Stimulated activated naive CD8-positive, alpha-beta T cell treated with anti-CD3 and anti-CD28 coated beads, Interleukin-15, amount 100 ng/mL, for 72 hours (primary cell): ENCODE measurements at regions not wholly inside any gene's neighbourhood (a gene's known extent, or its start where the extent isn't known, plus 50 kb on each side); places are given as distances from the start of the nearest gene placed in this dataset.
"Not testable (repeated sequence)": the region's sequence is repeated elsewhere in the genome, so short reads cannot be mapped to it uniquely, and the experiment has no call there.

Experiments
- ATAC-seq: fragments of 150-1000 bp; cut with Tn5 transposase; 2 replicates; pipeline ENCODE4 v1.10.0; 2021; ENCODE audit warnings: mild to moderate bottlenecking, moderate library complexity
- DNase-seq, 2 donors: peaks; one replicate each; pipeline ENCODE4 v3.0.0; 2021 to 2022
- H3K27ac Mint-ChIP-seq, 2 donors: one replicate each; pipeline ENCODE4 v1.8.0; 2022; ENCODE audit warnings: mild to moderate bottlenecking in 2 of 2, mixed read lengths in 2 of 2, moderate library complexity in 2 of 2
- H3K27me3 Mint-ChIP-seq: one replicate; pipeline ENCODE4 v1.8.0; 2022; ENCODE audit warnings: mixed read lengths
- H3K4me1 Mint-ChIP-seq: one replicate; pipeline ENCODE4 v1.8.0; 2022; ENCODE audit warnings: mild to moderate bottlenecking, mixed read lengths
- H3K4me3 Mint-ChIP-seq, 2 donors: one replicate each; pipeline ENCODE4 v1.8.0; 2022; ENCODE audit warnings: mild to moderate bottlenecking in 2 of 2, mixed read lengths in 2 of 2, moderate library complexity in 1 of 2
- H3K9me3 Mint-ChIP-seq, 2 donors: one replicate each; pipeline ENCODE4 v1.8.0; 2022; ENCODE audit warnings: mixed read lengths in 2 of 2

DNA sequence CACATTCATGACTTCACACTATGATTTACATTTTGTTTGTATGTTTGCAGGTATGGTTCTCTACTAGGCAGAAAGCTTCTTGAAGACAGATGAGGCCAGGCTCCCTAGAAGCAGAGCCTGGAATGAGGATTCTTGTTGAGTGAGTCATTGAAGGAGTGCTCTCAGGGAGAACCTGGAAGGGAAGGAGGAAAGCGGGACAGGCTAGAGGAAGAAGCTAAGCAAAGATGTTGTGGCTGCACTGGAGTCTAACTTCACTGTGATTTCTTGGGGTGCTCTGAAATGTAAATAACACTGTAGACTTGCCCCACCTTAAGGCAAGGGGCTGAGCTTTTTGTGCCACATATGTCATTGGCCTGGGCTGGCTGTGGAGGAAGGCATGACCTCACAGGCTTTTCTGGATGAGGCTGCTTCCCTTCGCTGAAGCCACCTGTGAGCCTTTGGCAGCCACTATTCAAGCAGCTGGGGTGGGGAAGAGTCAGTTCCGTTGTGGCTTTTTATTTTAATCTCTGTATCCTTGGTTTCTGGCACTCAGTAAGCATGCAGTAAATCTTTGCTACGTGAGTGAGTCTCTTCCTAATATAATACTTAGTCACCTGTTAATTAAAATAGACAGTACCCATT, 307.3 kb downstream of the SV2B start:
- H3K27ac Mint-ChIP-seq: no peak overlapping the region
- peak; percentile 40 for ATAC-seq

DNA sequence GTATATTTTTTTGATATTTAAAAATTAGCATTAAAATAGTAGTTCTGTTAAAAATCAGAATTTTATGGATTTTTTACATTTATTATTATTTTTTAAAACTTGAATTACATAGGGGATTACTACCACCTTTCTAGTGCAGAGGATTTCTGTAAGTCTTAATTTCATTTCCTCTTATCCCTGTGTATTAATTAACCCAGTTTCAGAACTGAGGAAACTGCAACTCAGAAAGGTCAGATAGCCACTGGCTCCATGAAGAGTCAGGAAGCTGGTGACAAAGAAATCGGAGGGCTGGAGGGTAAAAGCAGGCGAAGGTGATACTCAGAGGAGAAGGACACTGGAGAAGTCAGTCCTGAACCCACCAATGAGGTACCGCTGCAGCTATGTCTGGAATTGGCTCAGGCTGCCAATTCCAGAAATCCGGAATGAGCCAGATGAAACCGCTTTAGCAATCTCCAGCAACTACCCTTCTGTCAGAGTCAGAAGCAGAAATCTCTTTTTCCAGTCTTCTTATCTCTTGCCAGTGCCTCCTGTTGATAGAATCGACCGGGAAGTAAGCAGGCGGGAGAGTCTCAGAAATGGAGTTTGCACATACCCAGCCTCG, 308.5 kb downstream of the SV2B start:
- Mint-ChIP-seq H3K4me3 (no peak overlapping the region), H3K9me3 (peaks cover 0 to 11% of the 10 kb centered on the region in 2 donors), H3K4me1 (peaks cover 13% of the 10 kb centered on the region), H3K27ac (no peak overlapping the region), H3K27me3 (no peaks in the 10 kb centered on the region)
- DNase-seq (no peak), ATAC-seq (no peak)

More for the DNA sequence above, 307.3 kb downstream of the SV2B start:
- H3K4me3 Mint-ChIP-seq: no peak overlapping the region
- H3K27me3 Mint-ChIP-seq: no peaks in the 10 kb centered on the region
- DNase-seq: no peak
- H3K9me3 Mint-ChIP-seq: peaks cover 0 to 11% of the 10 kb centered on the region in 2 donors
- H3K4me1 Mint-ChIP-seq: peaks cover 13% of the 10 kb centered on the region

DNA sequence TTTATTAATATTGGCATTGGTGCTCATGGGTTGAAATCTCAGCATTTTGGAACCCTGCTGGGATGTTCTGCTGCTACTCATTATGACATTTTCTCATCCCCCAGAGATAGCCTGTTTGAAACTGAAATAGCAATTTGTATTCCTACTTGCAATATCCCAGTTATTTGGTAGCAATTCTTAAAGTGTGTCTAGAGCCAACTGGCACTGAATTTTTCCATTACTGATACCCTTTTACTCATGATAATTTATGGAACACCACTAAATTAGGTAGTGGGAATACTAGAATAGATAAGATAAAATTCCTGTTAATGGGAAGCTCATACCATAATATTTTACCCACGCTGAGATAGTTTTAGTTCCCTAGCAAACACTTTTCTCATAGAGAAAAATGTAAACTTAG, 309.3 kb downstream of the SV2B start:
- Mint-ChIP-seq H3K9me3 (peaks cover 0 to 11% of the 10 kb centered on the region in 2 donors), H3K4me1 (peaks cover 13% of the 10 kb centered on the region), H3K27ac (no peak overlapping the region), H3K4me3 (no peak overlapping the region), H3K27me3 (no peaks in the 10 kb centered on the region)
- no peak for DNase-seq
- no peak for ATAC-seq

DNA sequence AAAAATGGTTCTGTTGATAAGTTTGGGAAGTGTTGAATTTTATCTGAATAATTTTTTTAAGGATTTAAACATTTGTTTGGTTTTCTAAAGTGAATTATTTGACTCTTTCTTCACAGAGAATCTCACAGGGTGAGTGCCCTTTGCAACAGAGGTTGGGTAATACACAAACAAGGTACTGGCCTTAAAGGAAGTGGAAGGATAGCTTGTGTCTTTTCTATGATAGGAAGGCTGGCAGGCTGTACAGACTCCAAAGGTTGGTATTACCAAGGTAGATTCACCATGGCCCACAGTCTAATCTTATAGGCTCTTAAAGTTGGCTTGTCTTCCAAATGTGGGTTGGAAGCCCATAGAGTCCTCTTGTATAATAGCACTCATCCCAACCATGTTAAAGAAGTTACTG, 311.5 kb downstream of the SV2B start:
- Mint-ChIP-seq H3K27ac (no peak overlapping the region), H3K27me3 (no peaks in the 10 kb centered on the region), H3K4me1 (peaks cover 13% of the 10 kb centered on the region), H3K4me3 (no peak overlapping the region), H3K9me3 (peaks cover 0 to 11% of the 10 kb centered on the region in 2 donors)
- ATAC-seq (no peak), DNase-seq (no peak)

DNA sequence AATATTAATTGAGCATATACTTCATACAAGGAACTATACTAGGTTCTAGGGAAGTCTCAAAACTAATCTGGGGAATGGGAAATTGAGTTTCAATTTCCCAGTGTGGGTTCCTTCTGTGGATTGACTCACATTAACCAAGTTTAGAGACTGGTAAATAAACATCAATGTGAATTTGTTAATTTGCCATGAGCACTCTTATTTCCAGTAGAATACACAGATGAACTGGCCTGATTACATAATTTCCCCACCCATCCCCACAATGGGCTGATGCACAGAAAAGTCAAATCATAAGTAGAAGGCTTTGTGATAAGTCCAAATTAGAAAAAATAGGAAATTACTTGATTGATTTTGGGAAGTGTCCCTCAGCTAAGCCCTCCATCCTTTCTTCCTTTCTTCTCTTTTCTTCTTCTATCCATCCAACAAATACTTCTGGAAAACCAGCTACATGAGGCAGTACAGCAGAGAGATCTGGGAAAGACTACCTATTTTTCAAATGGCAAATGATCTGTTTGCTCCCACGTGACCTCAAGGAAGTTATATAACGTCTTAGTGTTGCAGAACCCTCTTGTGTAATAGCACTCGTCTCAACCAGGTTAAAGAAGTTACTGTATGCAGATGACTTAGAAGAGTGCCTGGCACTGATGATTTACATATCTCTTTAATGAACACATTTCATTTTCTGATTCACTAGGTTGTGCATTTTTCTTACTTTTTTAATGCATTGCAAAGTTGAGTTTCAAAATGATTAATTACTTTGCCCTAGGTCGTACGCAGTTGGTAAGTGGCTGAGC, 312.3 kb downstream of the SV2B start:
- no peak for DNase-seq
- H3K9me3 Mint-ChIP-seq: peaks cover 0 to 11% of the 10 kb centered on the region in 2 donors
- no peak for ATAC-seq
- H3K4me3 Mint-ChIP-seq: no peak overlapping the region
- H3K27me3 Mint-ChIP-seq: no peaks in the 10 kb centered on the region
- H3K4me1 Mint-ChIP-seq: peaks cover 9% of the 10 kb centered on the region
- no peak overlapping the region for H3K27ac Mint-ChIP-seq

DNA sequence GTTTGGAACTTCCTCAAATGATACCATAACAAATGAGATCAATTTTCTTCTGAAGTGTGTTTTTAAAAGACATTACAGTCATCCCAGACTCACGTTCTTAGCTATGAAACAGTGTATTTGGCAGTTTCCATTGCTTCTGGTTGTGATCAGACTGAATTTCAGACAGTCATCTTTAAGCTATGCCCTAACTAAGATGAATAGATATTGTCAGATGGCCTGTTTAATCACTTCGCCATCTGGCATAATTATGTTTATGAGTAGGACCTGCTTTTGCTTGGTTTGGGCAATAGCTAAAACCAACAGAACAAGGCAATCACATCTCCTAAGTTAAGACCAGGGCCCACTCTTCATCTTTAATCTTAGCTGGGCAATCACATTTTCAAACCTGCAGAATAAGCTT, 313.1 kb downstream of the SV2B start:
- H3K4me3 Mint-ChIP-seq: no peak overlapping the region
- peaks cover under 1% of the 10 kb centered on the region for H3K4me1 Mint-ChIP-seq
- no peak overlapping the region for H3K27ac Mint-ChIP-seq
- peaks cover 0 to 11% of the 10 kb centered on the region in 2 donors for H3K9me3 Mint-ChIP-seq
- ATAC-seq (no peak), DNase-seq (no peak)
- no peaks in the 10 kb centered on the region for H3K27me3 Mint-ChIP-seq

DNA sequence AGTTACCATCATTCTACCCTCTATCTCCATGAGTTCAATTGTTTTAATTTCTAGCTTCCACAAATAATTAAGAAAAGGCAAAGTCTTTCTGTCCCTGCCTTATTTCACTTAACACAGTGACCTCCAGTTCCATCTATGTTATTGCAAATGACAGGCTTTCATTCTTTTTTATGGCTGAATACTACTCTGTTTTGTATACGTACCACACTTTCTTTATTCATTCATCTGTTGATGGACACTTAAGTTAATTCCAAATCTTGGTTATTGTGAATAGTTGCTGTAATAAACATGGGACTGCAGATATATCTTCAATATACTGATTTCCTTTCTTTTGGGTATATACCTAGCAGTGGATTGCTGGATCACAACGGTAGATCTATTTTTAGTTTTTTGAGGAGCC, 314.1 kb downstream of the SV2B start:
- Mint-ChIP-seq H3K4me1 (no peaks in the 10 kb centered on the region), H3K27me3 (no peaks in the 10 kb centered on the region), H3K27ac (no peak overlapping the region), H3K4me3 (no peak overlapping the region), H3K9me3 (peaks cover 0 to 11% of the 10 kb centered on the region in 2 donors)
- no peak for ATAC-seq
- no peak for DNase-seq

DNA sequence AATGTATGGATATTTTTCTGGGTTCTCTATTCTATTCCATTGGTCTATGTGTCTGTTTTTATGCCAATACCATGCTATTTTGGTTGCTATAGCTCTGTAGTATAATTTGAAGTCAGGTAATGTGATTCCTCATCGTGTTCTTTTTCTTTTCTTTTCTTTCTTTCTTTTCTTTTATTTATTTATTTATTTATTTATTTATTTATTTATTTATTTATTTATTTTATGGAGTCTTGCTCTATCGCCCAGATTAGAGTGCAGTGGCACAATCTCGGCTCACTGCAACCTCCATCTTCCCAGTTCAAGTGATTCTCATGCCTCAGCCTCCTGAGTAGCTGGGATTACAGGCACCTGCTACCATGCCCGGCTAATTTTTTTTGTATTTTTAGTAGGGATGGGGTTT, 315.2 kb downstream of the SV2B start:
- H3K9me3 Mint-ChIP-seq: peaks cover 4 to 10% of the 10 kb centered on the region in 2 donors
- not testable (repeated sequence) for H3K4me3 Mint-ChIP-seq, H3K27me3 Mint-ChIP-seq, ATAC-seq, DNase-seq, H3K27ac Mint-ChIP-seq, H3K4me1 Mint-ChIP-seq

DNA sequence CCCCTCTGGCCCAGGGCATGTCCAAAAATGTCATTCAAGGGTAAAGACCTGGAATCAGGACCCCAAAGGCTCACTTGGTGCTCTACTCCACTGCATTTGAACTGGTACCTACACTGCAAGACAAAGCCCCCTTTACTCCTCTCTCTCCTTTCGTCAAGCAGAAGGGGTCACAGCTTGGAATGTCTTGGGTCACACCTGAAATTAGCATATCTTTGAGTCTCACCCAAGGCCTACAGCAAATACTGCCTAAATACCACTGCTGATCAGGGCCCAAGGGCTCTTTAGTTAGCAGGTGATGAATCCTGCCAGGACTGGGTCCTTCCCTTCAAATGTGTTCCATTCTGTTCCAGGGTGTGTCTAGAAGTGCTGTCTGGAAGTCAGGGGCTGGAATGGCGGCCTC, 320.6 kb downstream of the SV2B start:
- ATAC-seq: no peak
- no peak for DNase-seq
- Mint-ChIP-seq H3K9me3 (peaks cover 0 to 4% of the 10 kb centered on the region in 2 donors), H3K27ac (no peak overlapping the region), H3K4me3 (no peak overlapping the region), H3K4me1 (peaks cover 13% of the 10 kb centered on the region), H3K27me3 (no peaks in the 10 kb centered on the region)

DNA sequence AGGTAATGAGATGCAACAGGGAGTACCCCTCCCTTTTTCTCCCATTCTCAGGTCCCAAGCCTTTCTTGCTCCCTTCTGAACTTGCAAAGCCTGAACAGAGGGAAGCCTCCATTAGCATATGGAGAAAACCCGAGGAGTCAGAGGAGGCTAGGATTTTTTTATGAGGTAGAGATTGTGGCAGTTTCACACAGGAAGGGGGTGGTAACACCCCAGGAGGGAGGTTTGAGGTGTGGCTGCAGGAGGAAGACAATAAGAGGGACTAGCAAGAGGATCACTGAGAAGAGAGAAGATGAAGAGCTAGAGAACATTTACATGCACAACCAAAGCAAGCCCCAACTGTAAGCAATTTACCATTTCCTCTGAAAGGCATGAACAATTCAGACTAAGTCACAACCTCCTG, 322.7 kb downstream of the SV2B start:
- H3K27ac Mint-ChIP-seq: peak overlapping the region in 1 of 2 donors; percentile 12
- DNase-seq: no peak
- H3K27me3 Mint-ChIP-seq: no peaks in the 10 kb centered on the region
- H3K4me3 Mint-ChIP-seq: no peak overlapping the region
- H3K9me3 Mint-ChIP-seq: peaks cover 0 to 4% of the 10 kb centered on the region in 2 donors
- ATAC-seq: peak; percentile 72
- H3K4me1 Mint-ChIP-seq: peaks cover 13% of the 10 kb centered on the region

DNA sequence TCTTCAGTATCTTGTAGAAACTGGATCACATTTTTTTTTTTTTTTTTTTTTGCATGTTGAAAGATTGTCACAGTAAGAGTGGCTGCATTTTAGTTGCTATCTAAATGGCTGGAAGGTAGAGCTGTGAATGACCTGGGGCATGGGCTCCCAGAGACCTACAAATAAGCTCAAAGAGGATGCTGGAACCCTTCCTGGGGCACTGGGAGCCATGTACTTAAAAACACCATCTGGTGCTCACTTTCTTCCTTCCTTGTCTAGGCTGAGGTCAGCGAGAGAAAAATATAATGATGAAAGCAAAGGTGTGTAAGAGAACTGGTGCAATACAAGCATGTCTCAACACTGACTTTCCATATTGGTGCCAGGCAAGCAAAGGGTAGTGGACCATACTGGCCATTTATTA, 323.9 kb downstream of the SV2B start:
- H3K9me3 Mint-ChIP-seq: peaks cover 0 to 4% of the 10 kb centered on the region in 2 donors
- ATAC-seq (no peak), DNase-seq (no peak)
- no peak overlapping the region for H3K27ac Mint-ChIP-seq
- H3K4me1 Mint-ChIP-seq: peaks cover 13% of the 10 kb centered on the region
- H3K27me3 Mint-ChIP-seq: no peaks in the 10 kb centered on the region
- H3K4me3 Mint-ChIP-seq: no peak overlapping the region

DNA sequence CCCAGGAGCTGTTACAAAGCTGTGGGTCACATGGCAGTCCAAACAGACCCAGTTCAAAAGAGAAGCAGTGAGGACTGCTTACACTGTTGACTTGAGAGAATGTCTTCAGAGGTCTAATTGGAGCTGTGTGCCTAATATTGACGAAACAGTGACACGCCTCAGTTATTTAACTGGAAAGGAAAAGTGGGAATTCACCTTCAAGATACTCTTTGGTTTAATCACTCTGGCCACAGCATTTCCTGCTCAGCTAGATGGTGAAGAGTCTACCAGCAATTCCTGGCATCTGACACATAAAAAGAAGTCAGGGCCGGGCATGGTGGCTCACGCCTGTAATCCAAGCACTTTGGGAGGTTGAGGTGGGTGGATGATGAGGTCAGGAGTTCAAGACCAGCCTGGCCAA, 326.4 kb downstream of the SV2B start:
- H3K9me3 Mint-ChIP-seq: no peaks in the 10 kb centered on the region
- H3K4me3 Mint-ChIP-seq: no peak overlapping the region
- peak in 1 of 2 donors; percentile 31 for DNase-seq
- peaks cover 13% of the 10 kb centered on the region for H3K4me1 Mint-ChIP-seq
- ATAC-seq: peak; percentile 72
- no peak overlapping the region for H3K27ac Mint-ChIP-seq
- H3K27me3 Mint-ChIP-seq: no peaks in the 10 kb centered on the region

DNA sequence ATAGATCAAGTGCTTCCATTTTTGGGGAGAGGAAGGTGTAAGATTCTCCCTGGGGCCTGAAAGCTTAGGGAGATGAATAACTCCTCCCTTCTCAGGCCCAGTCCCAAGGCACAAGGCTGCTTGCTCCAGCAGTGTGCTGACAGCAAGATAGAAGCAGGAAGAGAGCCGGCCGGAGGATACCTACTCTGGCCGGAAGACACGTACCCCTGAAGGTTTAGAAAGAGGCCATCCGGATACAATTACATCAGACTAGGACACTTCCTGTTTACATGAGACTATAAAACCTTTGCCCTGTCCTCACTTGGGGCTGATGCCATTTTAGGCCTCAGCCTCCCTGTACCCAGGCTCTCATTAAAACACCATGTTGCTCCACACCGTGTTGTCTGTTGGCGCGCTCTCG, 329.9 kb downstream of the SV2B start:
- Mint-ChIP-seq H3K4me1 (no peaks in the 10 kb centered on the region), H3K27ac (no peak overlapping the region), H3K4me3 (no peak overlapping the region), H3K9me3 (no peaks in the 10 kb centered on the region), H3K27me3 (no peaks in the 10 kb centered on the region)
- DNase-seq: no peak
- ATAC-seq: no peak

DNA sequence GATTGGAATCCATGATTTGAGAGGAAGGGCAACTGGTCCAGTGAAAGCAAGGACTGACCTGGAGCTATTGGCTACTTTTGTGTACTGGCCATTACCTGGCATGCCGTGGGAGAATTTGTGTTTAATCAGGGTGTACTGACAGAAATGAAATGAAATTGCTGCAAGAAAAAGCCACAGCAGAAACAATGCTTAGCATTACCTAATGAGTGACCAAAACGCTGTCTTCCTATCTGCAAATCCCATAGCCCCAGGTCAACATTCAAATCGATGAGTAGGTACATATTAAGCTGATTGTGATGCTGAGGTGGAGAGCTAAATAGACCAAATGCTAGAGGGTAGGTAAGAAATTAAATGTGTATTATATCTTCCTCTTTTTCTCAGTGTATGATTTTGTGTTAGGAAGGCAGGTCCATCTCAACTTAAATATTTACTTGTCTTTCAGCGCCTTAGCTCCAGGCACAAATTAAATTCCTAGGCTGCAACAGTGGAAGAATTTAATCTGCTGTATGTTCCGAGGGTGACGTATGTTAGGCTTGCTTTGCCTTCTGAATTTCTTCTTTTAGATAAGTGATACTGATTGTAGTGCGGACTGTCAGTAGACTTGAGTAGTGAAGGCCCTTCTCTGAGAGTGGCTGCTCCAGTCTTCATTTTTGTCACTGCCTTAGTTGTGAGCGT, 331.1 kb downstream of the SV2B start:
- no peak for ATAC-seq

DNA sequence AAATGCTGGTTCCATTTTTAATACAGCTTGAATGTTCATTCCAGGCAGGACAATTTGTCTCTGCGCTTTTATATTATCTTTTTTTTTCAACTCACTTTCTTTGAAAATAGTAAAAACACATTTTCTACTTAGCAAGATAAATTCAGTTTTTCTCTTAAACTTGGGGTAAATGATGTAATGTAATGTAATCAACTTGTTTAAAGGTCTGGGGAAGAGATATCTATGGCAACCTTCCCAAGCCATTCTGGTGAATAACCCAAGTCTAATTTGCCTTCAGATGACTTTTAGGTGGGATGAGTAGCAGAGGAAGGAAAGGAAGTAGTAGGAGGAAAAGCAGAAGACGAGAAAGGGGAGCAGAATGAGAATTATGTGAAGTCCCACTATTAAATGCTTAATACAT, 335.1 kb downstream of the SV2B start:
- ATAC-seq (no peak), DNase-seq (no peak)
- Mint-ChIP-seq H3K9me3 (peaks cover 4 to 8% of the 10 kb centered on the region in 2 donors), H3K4me3 (no peak overlapping the region), H3K27ac (no peak overlapping the region), H3K27me3 (no peaks in the 10 kb centered on the region), H3K4me1 (no peaks in the 10 kb centered on the region)

More for the DNA sequence above, 331.1 kb downstream of the SV2B start:
- no peaks in the 10 kb centered on the region for H3K9me3 Mint-ChIP-seq
- no peak overlapping the region for H3K27ac Mint-ChIP-seq
- H3K27me3 Mint-ChIP-seq: no peaks in the 10 kb centered on the region
- no peak overlapping the region for H3K4me3 Mint-ChIP-seq
- DNase-seq: no peak
- H3K4me1 Mint-ChIP-seq: no peaks in the 10 kb centered on the region

DNA sequence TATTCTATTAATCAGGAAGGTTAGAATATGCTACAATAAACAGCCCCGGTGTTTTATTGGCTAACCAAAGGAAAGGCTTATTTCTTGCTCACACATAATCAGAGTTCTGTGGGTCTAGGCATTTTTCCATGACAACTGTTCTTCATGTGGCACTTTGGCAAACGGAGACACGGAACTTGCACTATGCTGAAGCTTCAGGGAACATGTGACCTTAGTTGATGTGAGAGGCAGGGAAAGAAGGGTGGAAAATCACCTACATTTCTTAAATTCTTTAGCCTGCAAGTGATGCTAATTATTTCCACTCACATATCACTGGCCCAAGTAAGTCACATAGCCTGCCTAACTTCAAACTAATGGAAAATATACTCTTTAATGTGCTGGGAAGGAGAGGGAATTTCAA, 344.6 kb downstream of the SV2B start:
- H3K27ac Mint-ChIP-seq: no peak overlapping the region
- no peaks in the 10 kb centered on the region for H3K4me1 Mint-ChIP-seq
- ATAC-seq: no peak
- DNase-seq: no peak
- peaks cover 10 to 19% of the 10 kb centered on the region in 2 donors for H3K9me3 Mint-ChIP-seq
- no peaks in the 10 kb centered on the region for H3K27me3 Mint-ChIP-seq
- no peak overlapping the region for H3K4me3 Mint-ChIP-seq
